RPMI7951 (cell line): ENCODE measurements at regions not wholly inside any gene's neighbourhood (a gene's known extent, or its start where the extent isn't known, plus 50 kb on each side); places are given as distances from the start of the nearest gene placed in this dataset.

Experiments
- DNase-seq: peaks from one replicate; pipeline ENCODE4 v3.0.0-alpha.2; 2012; ENCODE audit warnings: low read depth

- DNase-seq = no peak
Observed at GRCh38 chr9:129506041-129506440, 114.9 kb downstream of the C9orf50 start.

GRCh38 chr9:129505270-129505902 lies 115.5 kb downstream of the C9orf50 start:
- DNase-seq = no peak

DNA sequence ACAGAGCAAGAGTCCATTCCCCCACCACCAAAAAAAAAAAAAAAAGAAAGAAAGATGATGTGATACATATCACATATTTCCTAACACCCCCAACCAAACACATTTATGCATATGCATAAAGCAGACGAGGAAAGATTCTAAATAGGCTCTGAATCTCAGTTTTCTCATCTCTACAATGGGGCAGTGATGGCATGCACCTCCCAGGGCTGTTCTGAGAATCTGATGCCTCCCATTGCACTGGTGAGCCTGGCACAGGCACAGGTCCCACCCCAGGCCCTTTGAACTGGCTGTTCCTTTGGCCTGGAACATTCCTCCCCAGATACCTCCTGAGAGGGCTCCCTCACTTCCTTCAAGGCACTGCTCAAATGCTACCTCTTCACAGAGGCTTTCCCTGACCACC lies 116.5 kb downstream of the C9orf50 start:
- DNase-seq = no peak

DNA sequence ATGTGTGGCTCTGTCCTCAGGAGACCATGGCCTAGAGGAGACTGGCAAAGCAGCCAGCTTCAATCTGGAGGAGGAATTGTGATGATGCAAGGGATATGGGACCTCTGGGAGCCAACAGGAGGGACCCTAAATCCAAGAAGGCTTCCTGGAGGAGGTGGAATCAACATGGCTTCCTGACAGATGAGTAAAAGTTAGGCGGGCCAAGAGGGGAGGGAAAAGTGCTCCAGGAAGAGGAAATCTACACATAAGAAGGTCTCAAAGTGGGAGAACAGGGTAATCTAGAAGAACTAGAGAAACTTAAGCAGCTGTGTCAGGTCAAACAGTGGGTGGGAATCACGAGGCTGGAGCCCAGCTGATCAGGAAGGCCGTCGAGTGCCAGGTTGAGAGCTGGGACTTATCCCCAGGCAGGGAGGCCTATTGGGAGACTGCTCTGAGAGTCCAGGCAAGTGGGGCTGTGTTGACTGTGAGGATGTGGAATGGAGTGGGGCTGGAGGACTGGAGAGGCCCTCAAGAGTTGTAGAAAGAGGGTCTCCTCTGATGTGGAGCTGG lies 119.1 kb downstream of the C9orf50 start:
- DNase-seq = no peak

- no peak for DNase-seq
Observed at GRCh38 chr9:129500863-129501770, 119.8 kb downstream of the C9orf50 start.

DNA sequence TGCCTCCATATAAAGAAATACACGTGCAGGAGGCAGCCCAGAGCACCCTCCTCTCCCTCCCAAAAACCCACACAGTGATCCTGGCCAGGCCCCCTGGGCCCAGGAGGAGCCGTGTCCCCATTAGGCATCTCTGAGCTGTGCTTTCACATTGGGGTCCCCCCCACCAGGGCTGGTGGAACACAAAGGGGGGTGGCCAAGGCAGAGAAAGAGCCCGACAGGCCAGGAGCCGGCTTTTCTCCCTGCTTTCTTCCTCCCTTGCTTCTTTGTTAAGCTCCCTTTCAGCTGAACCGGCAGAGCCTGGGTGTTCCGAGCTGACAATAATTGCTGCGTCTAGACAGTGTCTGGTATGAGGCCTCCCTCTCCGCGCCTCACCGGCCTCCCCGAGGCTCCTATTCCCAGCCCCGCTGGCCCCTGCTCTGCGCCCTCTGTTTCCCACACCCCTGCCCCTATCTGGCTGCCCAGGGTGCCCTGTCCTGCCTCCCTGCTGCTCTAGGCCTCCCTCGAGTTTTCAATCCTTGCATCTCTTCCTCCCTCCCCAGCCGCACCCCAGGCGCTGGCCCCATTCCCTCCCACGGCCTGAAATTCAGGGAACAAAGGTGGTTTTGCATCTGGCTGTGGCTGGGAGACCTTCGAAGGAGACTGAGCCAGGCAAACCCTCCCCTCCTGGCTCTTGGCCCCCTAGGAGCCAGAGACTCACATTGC lies 120.6 kb downstream of the C9orf50 start:
- DNase-seq = no peak

- no peak for DNase-seq
Observed at GRCh38 chr9:129498451-129499384, 122.2 kb downstream of the C9orf50 start.

GRCh38 chr9:129497813-129498450 lies 123.0 kb downstream of the C9orf50 start:
- DNase-seq = no peak

DNA sequence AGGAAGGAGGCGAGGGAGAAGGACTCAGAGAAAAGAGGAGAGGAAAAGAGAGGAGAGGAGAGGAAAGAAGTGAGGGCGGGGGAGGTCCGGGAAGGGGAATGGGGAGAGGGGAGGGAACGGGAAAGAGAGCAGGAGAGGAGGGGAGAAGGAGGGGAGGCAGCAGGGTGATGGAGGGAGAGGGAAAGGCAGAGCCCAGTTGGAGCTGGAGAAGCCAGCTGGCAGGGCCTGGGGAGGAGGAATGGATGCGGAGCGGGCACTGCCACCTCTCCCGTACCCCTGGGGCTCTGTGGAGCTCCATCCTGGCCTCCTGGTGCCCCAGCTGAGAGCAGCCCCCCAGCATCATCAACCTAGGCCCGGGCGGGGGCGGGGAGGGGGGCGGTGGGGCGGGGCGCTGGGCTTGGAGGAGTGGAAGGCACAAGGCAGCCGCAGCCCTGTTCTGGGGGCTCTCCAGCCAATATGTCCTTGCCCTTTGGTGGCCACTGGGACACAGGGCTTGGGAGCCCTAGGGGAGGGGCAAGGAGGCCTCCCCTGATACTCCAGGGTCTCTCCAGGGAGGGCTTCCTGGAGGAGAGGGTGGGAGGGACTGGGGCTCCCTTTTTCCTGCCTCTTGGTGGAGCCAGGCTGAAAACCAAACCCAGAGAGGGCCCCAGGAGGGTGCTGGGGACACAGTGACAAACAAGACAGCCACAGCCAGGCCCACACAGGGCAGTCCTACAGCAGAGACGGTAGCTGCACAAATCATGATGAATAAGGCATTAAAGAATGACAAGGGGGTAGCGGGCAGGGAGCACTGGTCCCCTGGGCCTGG lies 123.7 kb downstream of the C9orf50 start:
- DNase-seq = no peak

- peak; percentile 92 for DNase-seq
Observed at GRCh38 chr9:129496473-129497004, 124.4 kb downstream of the C9orf50 start.

GRCh38 chr9:129495620-129496472 lies 125.1 kb downstream of the C9orf50 start:
- peak; percentile 82 for DNase-seq

DNA sequence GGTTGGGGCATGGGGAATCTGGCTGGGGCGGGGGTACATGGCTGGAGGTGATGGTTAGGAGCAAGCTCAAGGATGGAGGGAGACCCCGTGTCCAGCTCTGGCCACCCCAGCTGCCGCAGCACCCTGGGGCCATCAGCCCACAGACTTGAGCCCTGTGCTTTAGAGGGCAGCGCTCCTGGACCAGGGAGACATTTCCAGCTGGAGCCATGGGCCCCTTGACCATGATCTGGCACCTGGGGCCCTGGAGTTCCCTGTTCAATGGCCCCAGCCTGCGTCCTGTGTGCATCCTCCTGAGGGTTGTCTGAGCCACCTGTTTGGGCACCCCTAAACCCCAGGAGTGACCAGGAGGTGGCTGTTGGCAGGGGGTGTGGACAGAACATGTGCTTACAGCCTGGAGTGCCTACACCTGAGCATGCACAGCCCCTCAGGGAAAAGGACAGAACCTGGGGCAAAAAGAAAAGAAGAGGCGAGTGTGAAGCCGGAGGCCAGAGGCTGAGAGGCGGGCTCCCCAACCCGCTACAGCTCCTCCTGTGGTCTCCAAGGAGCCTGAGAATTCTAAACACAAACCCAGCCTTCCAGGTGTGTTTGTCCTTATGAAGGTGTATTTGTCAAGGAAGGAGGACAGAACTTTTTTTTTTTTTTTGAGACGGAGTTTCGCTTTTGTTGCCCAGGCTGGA lies 126.7 kb downstream of the C9orf50 start:
- DNase-seq = no peak

DNA sequence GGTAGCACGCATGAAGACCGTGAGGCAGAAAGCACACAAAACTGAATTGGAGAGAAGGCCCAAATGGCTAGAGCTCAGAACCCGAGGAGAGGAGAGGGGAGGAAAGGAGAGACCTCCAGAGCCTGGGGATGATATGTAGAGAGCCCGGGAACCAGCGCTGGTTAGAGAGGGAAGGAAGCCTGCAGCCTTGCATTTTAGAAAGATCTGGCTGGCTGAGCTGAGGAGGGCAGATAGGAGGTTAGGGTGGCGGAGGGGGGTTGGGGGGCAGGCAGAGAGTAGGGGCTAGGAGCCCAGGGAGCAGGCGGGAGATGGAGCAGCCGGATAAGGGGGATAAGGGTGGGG lies 127.2 kb downstream of the C9orf50 start:
- no peak for DNase-seq

GRCh38 chr9:129493002-129493705 lies 127.7 kb downstream of the C9orf50 start:
- DNase-seq = no peak

- DNase-seq = no peak
Observed at GRCh38 chr9:129491487-129491855, 129.4 kb downstream of the C9orf50 start.

- no peak for DNase-seq
Observed at GRCh38 chr9:129490583-129491486, 130.1 kb downstream of the C9orf50 start.
